GM23338 (cell line): ENCODE measurements at regions not wholly inside any gene's neighbourhood (a gene's known extent, or its start where the extent isn't known, plus 50 kb on each side); places are given as distances from the start of the nearest gene placed in this dataset.

Experiments used
- ATAC-seq: fragments of 200-7000 bp; cut with Tn5 transposase; 3 replicates; pipeline ENCODE4 v1.9.1; 2020
- DNase-seq: peaks from one replicate; pipeline ENCODE4 v3.0.0-alpha.2; 2015; ENCODE audit warnings: low spot score
- H2AFZ ChIP-seq: fragments of 200-600 bp; sonication (generic); 2 replicates; pipeline ENCODE4 v1.8.0; 2016; ENCODE audit warnings: antibody characterized with exemption, mild to moderate bottlenecking, moderate library complexity
- H3F3A ChIP-seq: fragments of 200-600 bp; sonication (generic); replicated peaks from 2 replicates; pipeline ENCODE4 v1.8.0; 2017; ENCODE audit warnings: antibody characterized with exemption, mixed run types, low read depth
- H3K27ac ChIP-seq: fragments of 200-600 bp; sonication (generic); 2 replicates; pipeline ENCODE4 v1.6.1; 2016; ENCODE audit warnings: low read depth
- H3K27me3 ChIP-seq: fragments of 200-600 bp; sonication (generic); 2 replicates; pipeline ENCODE4 v1.8.0; 2016; ENCODE audit warnings: mild to moderate bottlenecking, mixed run types, moderate library complexity; ENCODE audit not compliant: insufficient read depth
- H3K36me3 ChIP-seq: fragments of 200-600 bp; sonication (generic); 2 replicates; pipeline ENCODE4 v1.8.0; 2016; ENCODE audit warnings: mild to moderate bottlenecking; ENCODE audit not compliant: insufficient read depth
- H3K4me1 ChIP-seq: fragments of 200-600 bp; sonication (generic); 2 replicates; pipeline ENCODE4 v1.8.0; 2016; ENCODE audit warnings: mild to moderate bottlenecking, moderate library complexity; ENCODE audit not compliant: insufficient read depth
- H3K4me2 ChIP-seq: fragments of 200-600 bp; sonication (generic); 2 replicates; pipeline ENCODE4 v1.7.1; 2017; ENCODE audit warnings: mixed run types
- H3K4me3 ChIP-seq: fragments of 200-600 bp; sonication (generic); 2 replicates; pipeline ENCODE4 v1.6.1; 2016; ENCODE audit warnings: mixed run types
- H3K79me2 ChIP-seq: fragments of 200-600 bp; sonication (generic); replicated peaks from 2 replicates; pipeline ENCODE4 v1.8.0; 2017; ENCODE audit warnings: mild to moderate bottlenecking; ENCODE audit not compliant: insufficient read depth
- H3K9me2 ChIP-seq: fragments of 200-600 bp; sonication (generic); 2 replicates; pipeline ENCODE4 v1.8.0; 2017; ENCODE audit not compliant: insufficient read depth
- H4K20me1 ChIP-seq: fragments of 200-600 bp; sonication (generic); replicated peaks from 2 replicates; pipeline ENCODE4 v1.8.0; 2017; ENCODE audit warnings: mild to moderate bottlenecking; ENCODE audit not compliant: insufficient read depth
- H3K27ac Mint-ChIP-seq: 2 replicates; pipeline ENCODE4 v1.8.0; 2020; ENCODE audit warnings: inconsistent platforms, mild to moderate bottlenecking, moderate library complexity, mixed read lengths
- H3K27me3 Mint-ChIP-seq: 3 replicates; pipeline ENCODE4 v1.8.0; 2022; ENCODE audit warnings: low read depth, mild to moderate bottlenecking, moderate library complexity, mixed read lengths, inconsistent platforms; ENCODE audit not compliant: insufficient read depth, poor library complexity
- H3K36me3 Mint-ChIP-seq: 3 replicates; pipeline ENCODE4 v1.8.0; 2021; ENCODE audit warnings: low read depth, mild to moderate bottlenecking, inconsistent platforms, moderate library complexity, mixed read lengths
- H3K4me1 Mint-ChIP-seq: 3 replicates; pipeline ENCODE4 v1.8.0; 2020; ENCODE audit warnings: mild to moderate bottlenecking, inconsistent platforms, mixed read lengths
- H3K4me3 Mint-ChIP-seq: 3 replicates; pipeline ENCODE4 v1.8.0; 2021; ENCODE audit warnings: moderate library complexity, mild to moderate bottlenecking, inconsistent platforms, mixed read lengths
- H3K9me3 Mint-ChIP-seq: 3 replicates; pipeline ENCODE4 v1.8.0; 2020; ENCODE audit warnings: moderate library complexity, mild to moderate bottlenecking, inconsistent platforms, mixed read lengths
- CREB1 ChIP-seq: fragments of 250-450 bp; sonication (Bioruptor Pico); IDR thresholded peaks from 2 replicates; pipeline ENCODE4 v1.5.0; 2020; ENCODE audit warnings: low read depth, mild to moderate bottlenecking, moderate library complexity
- EZH2 ChIP-seq: fragments of 200-600 bp; sonication (generic); IDR thresholded peaks from one replicate; pipeline ENCODE4 v1.8.0; 2017; ENCODE audit warnings: antibody characterized with exemption, mild to moderate bottlenecking, low read depth; ENCODE audit not compliant: unreplicated experiment
- EZH2phosphoT487 ChIP-seq: fragments of 200-600 bp; sonication (generic); IDR thresholded peaks from one replicate; pipeline ENCODE4 v1.8.1; 2018; ENCODE audit warnings: antibody characterized with exemption; ENCODE audit not compliant: unreplicated experiment
- JUNB ChIP-seq: IDR thresholded peaks from one replicate; pipeline ENCODE4 v1.6.1; 2016; ENCODE audit warnings: antibody characterized with exemption; ENCODE audit not compliant: unreplicated experiment
- NANOG ChIP-seq: IDR thresholded peaks from 2 replicates; pipeline ENCODE4 v1.6.1; 2016; ENCODE audit warnings: antibody characterized with exemption, borderline replicate concordance
- POLR2AphosphoS5 ChIP-seq: IDR thresholded peaks from 2 replicates; pipeline ENCODE4 v1.6.1; 2016; ENCODE audit warnings: antibody characterized with exemption, low read depth
- STAT1 ChIP-seq: IDR thresholded peaks from one replicate; pipeline ENCODE4 v1.6.1; 2016; ENCODE audit warnings: antibody characterized with exemption; ENCODE audit not compliant: unreplicated experiment
- ZNF114 ChIP-seq: fragments of 250-450 bp; sonication (Bioruptor Pico); IDR thresholded peaks from 2 replicates; pipeline ENCODE4 v1.5.0; 2020; ENCODE audit warnings: mild to moderate bottlenecking, moderate library complexity
- ZNF331 ChIP-seq: fragments of 250-450 bp; sonication (Bioruptor Pico); IDR thresholded peaks from 2 replicates; pipeline ENCODE4 v1.5.0; 2020; ENCODE audit warnings: low read depth, mild to moderate bottlenecking, moderate library complexity
- TF ChIP-seq, protein P1 (sequence below): fragments of 250-450 bp; sonication (Bioruptor Pico); IDR thresholded peaks from 2 replicates; pipeline ENCODE4 v1.5.0; 2020; ENCODE audit warnings: mild to moderate bottlenecking, moderate library complexity
- TF ChIP-seq, protein P2 (sequence below): IDR thresholded peaks from 2 replicates; pipeline ENCODE4 v1.6.1; 2016; ENCODE audit warnings: antibody characterized with exemption
- TF ChIP-seq, protein P3 (sequence below): IDR thresholded peaks from one replicate; pipeline ENCODE4 v1.6.1; 2018; ENCODE audit warnings: antibody characterized with exemption; ENCODE audit not compliant: unreplicated experiment
- TF ChIP-seq, protein P4 (sequence below), 2 experiments: fragments of 200-600 bp in 1 of 2; sonication (generic) in 1 of 2; conservative IDR thresholded peaks; 2 replicates each; pipeline versions ENCODE4 v1.5.1 to v1.6.1; 2016 to 2017; ENCODE audit warnings: antibody characterized with exemption in 2 of 2, low read depth in 2 of 2, mild to moderate bottlenecking in 2 of 2, moderate library complexity in 1 of 2

DNA sequence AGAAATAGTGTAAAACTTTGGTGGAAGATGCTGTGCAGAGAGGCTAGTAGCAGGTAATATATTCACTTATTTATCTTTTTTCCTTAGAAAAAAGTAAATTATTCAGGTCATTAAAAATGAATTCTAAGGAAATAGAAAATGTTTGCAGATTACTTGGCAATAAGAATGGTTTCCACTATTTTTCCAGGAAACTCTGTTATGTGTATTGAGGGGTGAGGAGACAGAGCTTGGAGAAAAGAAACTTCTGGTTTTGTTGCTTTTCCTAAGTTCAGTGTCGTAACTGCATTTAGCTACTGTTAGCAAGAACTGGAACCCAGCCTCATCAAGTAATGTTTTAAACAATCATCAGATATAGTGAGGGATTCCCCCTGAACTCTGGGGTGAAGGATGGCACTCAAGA, 79.2 kb upstream of the SMLR1 start:
- Mint-ChIP-seq H3K36me3 (peaks cover 28% of the 10 kb centered on the region), H3K9me3 (peaks cover 35% of the 10 kb centered on the region), H3K27ac (no peak overlapping the region), H3K4me1 (peaks cover 13% of the 10 kb centered on the region; the same call in 2 of the 3 replicates), H3K27me3 (no peaks in the 10 kb centered on the region), H3K4me3 (no peak overlapping the region)
- Histone ChIP-seq H3K4me3 (no peak overlapping the region), H2AFZ (no peak overlapping the region), H3K4me2 (no peak overlapping the region), H3K27me3 (no peaks in the 10 kb centered on the region), H3K27ac (no peak overlapping the region), H3K9me2 (no peaks in the 10 kb centered on the region; the same call in 1 of the 2 replicates), H3K4me1 (no peaks in the 10 kb centered on the region; the same call in 1 of the 2 replicates), H3F3A (no peaks in the 10 kb centered on the region), H3K36me3 (no peaks in the 10 kb centered on the region; the same call in none of the 2 replicates), H3K79me2 (no peaks in the 10 kb centered on the region), H4K20me1 (no peaks in the 10 kb centered on the region)
- ATAC-seq (no peak), DNase-seq (no peak)
- no peak for TF ChIP-seq STAT1
- TF ChIP-seq EZH2, result no peak
- no peak for TF ChIP-seq EZH2phosphoT487
- TF ChIP-seq, protein P1, sequence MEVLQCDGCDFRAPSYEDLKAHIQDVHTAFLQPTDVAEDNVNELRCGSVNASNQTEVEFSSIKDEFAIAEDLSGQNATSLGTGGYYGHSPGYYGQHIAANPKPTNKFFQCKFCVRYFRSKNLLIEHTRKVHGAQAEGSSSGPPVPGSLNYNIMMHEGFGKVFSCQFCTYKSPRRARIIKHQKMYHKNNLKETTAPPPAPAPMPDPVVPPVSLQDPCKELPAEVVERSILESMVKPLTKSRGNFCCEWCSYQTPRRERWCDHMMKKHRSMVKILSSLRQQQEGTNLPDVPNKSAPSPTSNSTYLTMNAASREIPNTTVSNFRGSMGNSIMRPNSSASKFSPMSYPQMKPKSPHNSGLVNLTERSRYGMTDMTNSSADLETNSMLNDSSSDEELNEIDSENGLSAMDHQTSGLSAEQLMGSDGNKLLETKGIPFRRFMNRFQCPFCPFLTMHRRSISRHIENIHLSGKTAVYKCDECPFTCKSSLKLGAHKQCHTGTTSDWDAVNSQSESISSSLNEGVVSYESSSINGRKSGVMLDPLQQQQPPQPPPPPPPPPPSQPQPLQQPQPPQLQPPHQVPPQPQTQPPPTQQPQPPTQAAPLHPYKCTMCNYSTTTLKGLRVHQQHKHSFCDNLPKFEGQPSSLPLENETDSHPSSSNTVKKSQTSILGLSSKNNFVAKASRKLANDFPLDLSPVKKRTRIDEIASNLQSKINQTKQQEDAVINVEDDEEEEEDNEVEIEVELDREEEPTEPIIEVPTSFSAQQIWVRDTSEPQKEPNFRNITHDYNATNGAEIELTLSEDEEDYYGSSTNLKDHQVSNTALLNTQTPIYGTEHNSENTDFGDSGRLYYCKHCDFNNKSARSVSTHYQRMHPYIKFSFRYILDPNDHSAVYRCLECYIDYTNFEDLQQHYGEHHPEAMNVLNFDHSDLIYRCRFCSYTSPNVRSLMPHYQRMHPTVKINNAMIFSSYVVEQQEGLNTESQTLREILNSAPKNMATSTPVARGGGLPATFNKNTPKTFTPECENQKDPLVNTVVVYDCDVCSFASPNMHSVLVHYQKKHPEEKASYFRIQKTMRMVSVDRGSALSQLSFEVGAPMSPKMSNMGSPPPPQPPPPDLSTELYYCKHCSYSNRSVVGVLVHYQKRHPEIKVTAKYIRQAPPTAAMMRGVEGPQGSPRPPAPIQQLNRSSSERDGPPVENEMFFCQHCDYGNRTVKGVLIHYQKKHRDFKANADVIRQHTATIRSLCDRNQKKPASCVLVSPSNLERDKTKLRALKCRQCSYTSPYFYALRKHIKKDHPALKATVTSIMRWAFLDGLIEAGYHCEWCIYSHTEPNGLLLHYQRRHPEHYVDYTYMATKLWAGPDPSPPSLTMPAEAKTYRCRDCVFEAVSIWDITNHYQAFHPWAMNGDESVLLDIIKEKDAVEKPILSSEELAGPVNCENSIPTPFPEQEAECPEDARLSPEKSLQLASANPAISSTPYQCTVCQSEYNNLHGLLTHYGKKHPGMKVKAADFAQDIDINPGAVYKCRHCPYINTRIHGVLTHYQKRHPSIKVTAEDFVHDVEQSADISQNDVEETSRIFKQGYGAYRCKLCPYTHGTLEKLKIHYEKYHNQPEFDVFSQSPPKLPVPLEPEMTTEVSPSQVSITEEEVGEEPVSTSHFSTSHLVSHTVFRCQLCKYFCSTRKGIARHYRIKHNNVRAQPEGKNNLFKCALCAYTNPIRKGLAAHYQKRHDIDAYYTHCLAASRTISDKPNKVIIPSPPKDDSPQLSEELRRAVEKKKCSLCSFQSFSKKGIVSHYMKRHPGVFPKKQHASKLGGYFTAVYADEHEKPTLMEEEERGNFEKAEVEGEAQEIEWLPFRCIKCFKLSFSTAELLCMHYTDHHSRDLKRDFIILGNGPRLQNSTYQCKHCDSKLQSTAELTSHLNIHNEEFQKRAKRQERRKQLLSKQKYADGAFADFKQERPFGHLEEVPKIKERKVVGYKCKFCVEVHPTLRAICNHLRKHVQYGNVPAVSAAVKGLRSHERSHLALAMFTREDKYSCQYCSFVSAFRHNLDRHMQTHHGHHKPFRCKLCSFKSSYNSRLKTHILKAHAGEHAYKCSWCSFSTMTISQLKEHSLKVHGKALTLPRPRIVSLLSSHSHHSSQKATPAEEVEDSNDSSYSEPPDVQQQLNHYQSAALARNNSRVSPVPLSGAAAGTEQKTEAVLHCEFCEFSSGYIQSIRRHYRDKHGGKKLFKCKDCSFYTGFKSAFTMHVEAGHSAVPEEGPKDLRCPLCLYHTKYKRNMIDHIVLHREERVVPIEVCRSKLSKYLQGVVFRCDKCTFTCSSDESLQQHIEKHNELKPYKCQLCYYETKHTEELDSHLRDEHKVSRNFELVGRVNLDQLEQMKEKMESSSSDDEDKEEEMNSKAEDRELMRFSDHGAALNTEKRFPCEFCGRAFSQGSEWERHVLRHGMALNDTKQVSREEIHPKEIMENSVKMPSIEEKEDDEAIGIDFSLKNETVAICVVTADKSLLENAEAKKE (CRISPR knock-in tag), result no peak
- TF ChIP-seq NANOG, result no peak
- TF ChIP-seq POLR2AphosphoS5, result no peak
- no peak for TF ChIP-seq JUNB
- TF ChIP-seq, protein P2, sequence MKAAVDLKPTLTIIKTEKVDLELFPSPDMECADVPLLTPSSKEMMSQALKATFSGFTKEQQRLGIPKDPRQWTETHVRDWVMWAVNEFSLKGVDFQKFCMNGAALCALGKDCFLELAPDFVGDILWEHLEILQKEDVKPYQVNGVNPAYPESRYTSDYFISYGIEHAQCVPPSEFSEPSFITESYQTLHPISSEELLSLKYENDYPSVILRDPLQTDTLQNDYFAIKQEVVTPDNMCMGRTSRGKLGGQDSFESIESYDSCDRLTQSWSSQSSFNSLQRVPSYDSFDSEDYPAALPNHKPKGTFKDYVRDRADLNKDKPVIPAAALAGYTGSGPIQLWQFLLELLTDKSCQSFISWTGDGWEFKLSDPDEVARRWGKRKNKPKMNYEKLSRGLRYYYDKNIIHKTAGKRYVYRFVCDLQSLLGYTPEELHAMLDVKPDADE, result no peak
- no peak for TF ChIP-seq CREB1 (CRISPR knock-in tag)
- TF ChIP-seq, protein P3, sequence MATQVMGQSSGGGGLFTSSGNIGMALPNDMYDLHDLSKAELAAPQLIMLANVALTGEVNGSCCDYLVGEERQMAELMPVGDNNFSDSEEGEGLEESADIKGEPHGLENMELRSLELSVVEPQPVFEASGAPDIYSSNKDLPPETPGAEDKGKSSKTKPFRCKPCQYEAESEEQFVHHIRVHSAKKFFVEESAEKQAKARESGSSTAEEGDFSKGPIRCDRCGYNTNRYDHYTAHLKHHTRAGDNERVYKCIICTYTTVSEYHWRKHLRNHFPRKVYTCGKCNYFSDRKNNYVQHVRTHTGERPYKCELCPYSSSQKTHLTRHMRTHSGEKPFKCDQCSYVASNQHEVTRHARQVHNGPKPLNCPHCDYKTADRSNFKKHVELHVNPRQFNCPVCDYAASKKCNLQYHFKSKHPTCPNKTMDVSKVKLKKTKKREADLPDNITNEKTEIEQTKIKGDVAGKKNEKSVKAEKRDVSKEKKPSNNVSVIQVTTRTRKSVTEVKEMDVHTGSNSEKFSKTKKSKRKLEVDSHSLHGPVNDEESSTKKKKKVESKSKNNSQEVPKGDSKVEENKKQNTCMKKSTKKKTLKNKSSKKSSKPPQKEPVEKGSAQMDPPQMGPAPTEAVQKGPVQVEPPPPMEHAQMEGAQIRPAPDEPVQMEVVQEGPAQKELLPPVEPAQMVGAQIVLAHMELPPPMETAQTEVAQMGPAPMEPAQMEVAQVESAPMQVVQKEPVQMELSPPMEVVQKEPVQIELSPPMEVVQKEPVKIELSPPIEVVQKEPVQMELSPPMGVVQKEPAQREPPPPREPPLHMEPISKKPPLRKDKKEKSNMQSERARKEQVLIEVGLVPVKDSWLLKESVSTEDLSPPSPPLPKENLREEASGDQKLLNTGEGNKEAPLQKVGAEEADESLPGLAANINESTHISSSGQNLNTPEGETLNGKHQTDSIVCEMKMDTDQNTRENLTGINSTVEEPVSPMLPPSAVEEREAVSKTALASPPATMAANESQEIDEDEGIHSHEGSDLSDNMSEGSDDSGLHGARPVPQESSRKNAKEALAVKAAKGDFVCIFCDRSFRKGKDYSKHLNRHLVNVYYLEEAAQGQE, result no peak
- TF ChIP-seq, protein P4, sequence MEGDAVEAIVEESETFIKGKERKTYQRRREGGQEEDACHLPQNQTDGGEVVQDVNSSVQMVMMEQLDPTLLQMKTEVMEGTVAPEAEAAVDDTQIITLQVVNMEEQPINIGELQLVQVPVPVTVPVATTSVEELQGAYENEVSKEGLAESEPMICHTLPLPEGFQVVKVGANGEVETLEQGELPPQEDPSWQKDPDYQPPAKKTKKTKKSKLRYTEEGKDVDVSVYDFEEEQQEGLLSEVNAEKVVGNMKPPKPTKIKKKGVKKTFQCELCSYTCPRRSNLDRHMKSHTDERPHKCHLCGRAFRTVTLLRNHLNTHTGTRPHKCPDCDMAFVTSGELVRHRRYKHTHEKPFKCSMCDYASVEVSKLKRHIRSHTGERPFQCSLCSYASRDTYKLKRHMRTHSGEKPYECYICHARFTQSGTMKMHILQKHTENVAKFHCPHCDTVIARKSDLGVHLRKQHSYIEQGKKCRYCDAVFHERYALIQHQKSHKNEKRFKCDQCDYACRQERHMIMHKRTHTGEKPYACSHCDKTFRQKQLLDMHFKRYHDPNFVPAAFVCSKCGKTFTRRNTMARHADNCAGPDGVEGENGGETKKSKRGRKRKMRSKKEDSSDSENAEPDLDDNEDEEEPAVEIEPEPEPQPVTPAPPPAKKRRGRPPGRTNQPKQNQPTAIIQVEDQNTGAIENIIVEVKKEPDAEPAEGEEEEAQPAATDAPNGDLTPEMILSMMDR (conservative IDR thresholded peaks at IDR 0.05; ENCODE audit: low read depth in 2 of 2), result no peak
- no peak for TF ChIP-seq ZNF331 (CRISPR knock-in tag)
- no peak for TF ChIP-seq ZNF114
